ENCODE measurements at regions not wholly inside any gene's neighbourhood (a gene's known extent, or its start where the extent isn't known, plus 50 kb on each side); places are given as distances from the start of the nearest gene placed in this dataset.

DNA sequence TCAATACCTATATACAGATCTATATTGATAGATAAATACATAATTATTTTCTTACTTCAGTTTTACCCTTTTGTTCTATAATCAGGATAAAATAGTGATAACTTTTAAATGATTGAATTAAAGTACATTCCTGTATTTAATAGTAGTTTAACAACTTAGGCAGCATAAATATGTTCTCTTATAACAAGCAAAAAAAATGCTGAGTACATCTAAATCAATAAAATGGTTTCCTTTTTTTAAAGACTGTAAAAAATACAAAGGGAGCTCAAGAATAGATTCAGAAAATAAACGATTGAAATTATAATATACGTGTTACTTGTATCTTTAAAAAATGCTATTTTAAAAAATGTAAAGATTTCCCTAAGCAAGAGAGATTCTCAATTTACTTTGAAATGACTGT, 393.7 kb upstream of the TMEM132C start:
- TF ChIP-seq JUND (IDR thresholded peaks at IDR 0.05; ENCODE audit: low read depth, low read length) = no peak
- TF ChIP-seq YBX1 (IDR thresholded peaks at IDR 0.05) = no peak
- TF ChIP-seq, protein P1, sequence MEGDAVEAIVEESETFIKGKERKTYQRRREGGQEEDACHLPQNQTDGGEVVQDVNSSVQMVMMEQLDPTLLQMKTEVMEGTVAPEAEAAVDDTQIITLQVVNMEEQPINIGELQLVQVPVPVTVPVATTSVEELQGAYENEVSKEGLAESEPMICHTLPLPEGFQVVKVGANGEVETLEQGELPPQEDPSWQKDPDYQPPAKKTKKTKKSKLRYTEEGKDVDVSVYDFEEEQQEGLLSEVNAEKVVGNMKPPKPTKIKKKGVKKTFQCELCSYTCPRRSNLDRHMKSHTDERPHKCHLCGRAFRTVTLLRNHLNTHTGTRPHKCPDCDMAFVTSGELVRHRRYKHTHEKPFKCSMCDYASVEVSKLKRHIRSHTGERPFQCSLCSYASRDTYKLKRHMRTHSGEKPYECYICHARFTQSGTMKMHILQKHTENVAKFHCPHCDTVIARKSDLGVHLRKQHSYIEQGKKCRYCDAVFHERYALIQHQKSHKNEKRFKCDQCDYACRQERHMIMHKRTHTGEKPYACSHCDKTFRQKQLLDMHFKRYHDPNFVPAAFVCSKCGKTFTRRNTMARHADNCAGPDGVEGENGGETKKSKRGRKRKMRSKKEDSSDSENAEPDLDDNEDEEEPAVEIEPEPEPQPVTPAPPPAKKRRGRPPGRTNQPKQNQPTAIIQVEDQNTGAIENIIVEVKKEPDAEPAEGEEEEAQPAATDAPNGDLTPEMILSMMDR (IDR thresholded peaks at IDR 0.05 in 2 of 3, conservative IDR thresholded peaks at IDR 0.05 in 1 of 3; ENCODE audit: control insufficient read depth in 2 of 3, extremely low read depth in 1 of 3, insufficient read depth in 1 of 3, low read depth in 3 of 3, low read length in 3 of 3) = no peak
- no peak for TF ChIP-seq ZNF24 (IDR thresholded peaks at IDR 0.05)
- TF ChIP-seq CBX5 (IDR thresholded peaks at IDR 0.05; ENCODE audit: low read depth) = no peak
- TF ChIP-seq RFX5 (IDR thresholded peaks at IDR 0.05; ENCODE audit: low read depth, low read length) = no peak
- TF ChIP-seq POLR2A (IDR thresholded peaks at IDR 0.05; ENCODE audit: low read depth, low read length) = no peak
